A673 (cell line): ENCODE measurements at regions not wholly inside any gene's neighbourhood (a gene's known extent, or its start where the extent isn't known, plus 50 kb on each side); places are given as distances from the start of the nearest gene placed in this dataset.

Experiments
- BruUV-seq: library from RNA; stranded (reverse); fragments of 400-500 nt; replicated peaks from 2 replicates; lab custom pipeline; 2021; lab: Mats Ljungman, UMichigan
- CTCF ChIA-PET: fragments of 300-600 bp; sonication (Branson Sonifier 250); formaldehyde crosslinking; loops from one replicate; lab custom pipeline; 2022; ENCODE audit warnings: antibody characterized with exemption; lab: Charles Lee
- POLR2A ChIA-PET: fragments of 300-600 bp; sonication (Branson Sonifier 250); formaldehyde crosslinking; loops from one replicate; lab custom pipeline; 2022; ENCODE audit warnings: antibody characterized with exemption; ENCODE audit not compliant: low non-redundant PET; lab: Charles Lee
- DNase-seq: peaks from one replicate; pipeline ENCODE4 v3.0.0-alpha.2; 2015; ENCODE audit warnings: low spot score
- H3K27ac ChIP-seq: fragments of 200-600 bp; sonication (generic); 2 replicates; pipeline ENCODE4 v1.5.1; 2016; ENCODE audit warnings: mixed run types, low read depth, mild to moderate bottlenecking, mixed read lengths, antibody characterized with exemption, low read length; ENCODE audit not compliant: poor library complexity, severe bottlenecking
- H3K27me3 ChIP-seq: fragments of 200-600 bp; sonication (generic); replicated peaks from 2 replicates; pipeline ENCODE4 v1.6.1; 2017; ENCODE audit warnings: mixed run types, low read depth, mild to moderate bottlenecking, mixed read lengths, antibody characterized with exemption, low read length; ENCODE audit not compliant: insufficient read depth, poor library complexity
- H3K36me3 ChIP-seq: fragments of 200-600 bp; sonication (generic); 2 replicates; pipeline ENCODE4 v1.6.1; 2016; ENCODE audit warnings: mixed run types, mild to moderate bottlenecking, mixed read lengths, antibody characterized with exemption, low read length; ENCODE audit not compliant: insufficient read depth, poor library complexity, severe bottlenecking
- H3K4me1 ChIP-seq: fragments of 200-600 bp; sonication (generic); 2 replicates; pipeline ENCODE4 v1.6.1; 2017; ENCODE audit warnings: mixed run types, mild to moderate bottlenecking, mixed read lengths, antibody characterized with exemption, low read length; ENCODE audit not compliant: insufficient read depth, poor library complexity, severe bottlenecking
- H3K4me3 ChIP-seq: fragments of 200-600 bp; sonication (generic); 2 replicates; pipeline ENCODE4 v1.5.1; 2016; ENCODE audit warnings: low read depth, mixed run types, mild to moderate bottlenecking, mixed read lengths, low read length; ENCODE audit not compliant: poor library complexity, severe bottlenecking
- H3K9me3 ChIP-seq: fragments of 200-600 bp; sonication (generic); 2 replicates; pipeline ENCODE4 v1.6.1; 2016; ENCODE audit warnings: mixed run types, low read depth, mild to moderate bottlenecking, mixed read lengths, antibody characterized with exemption, low read length; ENCODE audit not compliant: poor library complexity, severe bottlenecking
- EZH2 ChIP-seq: fragments of 200-600 bp; sonication (generic); IDR thresholded peaks from 2 replicates; pipeline ENCODE4 v1.6.1; 2017; ENCODE audit warnings: borderline replicate concordance, low read depth, mild to moderate bottlenecking, mixed read lengths, antibody characterized with exemption, low read length; ENCODE audit not compliant: poor library complexity, severe bottlenecking
- intact Hi-C: fragments of 100-400 bp; cut with micrococcal nuclease; formaldehyde crosslinking; loops from one replicate; pipeline ENCODE4 v1.10.0; 2022; ENCODE audit not compliant: unreplicated experiment
- TF ChIP-seq, protein P1 (sequence below): fragments of 300-800, 200-600 bp; sonication (generic); conservative IDR thresholded peaks from 2 replicates; pipeline ENCODE4 v1.5.1; 2017; ENCODE audit warnings: low read depth, mild to moderate bottlenecking, antibody characterized with exemption, low read length, moderate library complexity, mixed read lengths

DNA sequence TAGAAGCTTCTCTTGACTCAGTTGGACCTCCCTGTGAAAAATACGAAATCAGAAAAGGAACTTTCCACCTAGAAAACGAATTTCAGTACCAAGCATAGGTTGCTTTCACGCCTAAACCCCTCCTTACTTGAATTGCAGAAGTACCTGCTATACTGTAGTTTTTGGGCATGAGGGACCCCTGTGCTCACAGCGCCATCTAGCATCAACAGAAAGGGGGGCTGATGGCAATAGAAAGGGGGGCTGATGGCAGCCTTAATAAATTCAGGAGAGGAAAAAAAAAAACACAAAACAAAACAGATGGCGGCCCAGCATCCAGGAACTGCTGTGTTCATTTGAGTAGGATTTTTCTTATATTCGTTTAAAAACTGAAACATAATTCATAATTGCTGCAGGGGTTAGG, 96.7 kb downstream of the NPAP1 start:
- DNase-seq = no peak
- BruUV-seq = no TSS peak
- Histone ChIP-seq H3K9me3 (peaks cover 24% of the 10 kb centered on the region), H3K36me3 (no peaks in the 10 kb centered on the region), H3K27me3 (no peaks in the 10 kb centered on the region), H3K4me3 (no peak overlapping the region), H3K27ac (no peak overlapping the region), H3K4me1 (no peaks in the 10 kb centered on the region)
- no peak for TF ChIP-seq EZH2
- TF ChIP-seq, protein P1, sequence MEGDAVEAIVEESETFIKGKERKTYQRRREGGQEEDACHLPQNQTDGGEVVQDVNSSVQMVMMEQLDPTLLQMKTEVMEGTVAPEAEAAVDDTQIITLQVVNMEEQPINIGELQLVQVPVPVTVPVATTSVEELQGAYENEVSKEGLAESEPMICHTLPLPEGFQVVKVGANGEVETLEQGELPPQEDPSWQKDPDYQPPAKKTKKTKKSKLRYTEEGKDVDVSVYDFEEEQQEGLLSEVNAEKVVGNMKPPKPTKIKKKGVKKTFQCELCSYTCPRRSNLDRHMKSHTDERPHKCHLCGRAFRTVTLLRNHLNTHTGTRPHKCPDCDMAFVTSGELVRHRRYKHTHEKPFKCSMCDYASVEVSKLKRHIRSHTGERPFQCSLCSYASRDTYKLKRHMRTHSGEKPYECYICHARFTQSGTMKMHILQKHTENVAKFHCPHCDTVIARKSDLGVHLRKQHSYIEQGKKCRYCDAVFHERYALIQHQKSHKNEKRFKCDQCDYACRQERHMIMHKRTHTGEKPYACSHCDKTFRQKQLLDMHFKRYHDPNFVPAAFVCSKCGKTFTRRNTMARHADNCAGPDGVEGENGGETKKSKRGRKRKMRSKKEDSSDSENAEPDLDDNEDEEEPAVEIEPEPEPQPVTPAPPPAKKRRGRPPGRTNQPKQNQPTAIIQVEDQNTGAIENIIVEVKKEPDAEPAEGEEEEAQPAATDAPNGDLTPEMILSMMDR = no peak
- ChIA-PET CTCF (no interaction called here), POLR2A (no interaction called here)
- intact Hi-C loops = loop anchor here (10.0 kb wide), 1 partner anchor 1323 kb away; no protein-coding TSS in a partner anchor

DNA sequence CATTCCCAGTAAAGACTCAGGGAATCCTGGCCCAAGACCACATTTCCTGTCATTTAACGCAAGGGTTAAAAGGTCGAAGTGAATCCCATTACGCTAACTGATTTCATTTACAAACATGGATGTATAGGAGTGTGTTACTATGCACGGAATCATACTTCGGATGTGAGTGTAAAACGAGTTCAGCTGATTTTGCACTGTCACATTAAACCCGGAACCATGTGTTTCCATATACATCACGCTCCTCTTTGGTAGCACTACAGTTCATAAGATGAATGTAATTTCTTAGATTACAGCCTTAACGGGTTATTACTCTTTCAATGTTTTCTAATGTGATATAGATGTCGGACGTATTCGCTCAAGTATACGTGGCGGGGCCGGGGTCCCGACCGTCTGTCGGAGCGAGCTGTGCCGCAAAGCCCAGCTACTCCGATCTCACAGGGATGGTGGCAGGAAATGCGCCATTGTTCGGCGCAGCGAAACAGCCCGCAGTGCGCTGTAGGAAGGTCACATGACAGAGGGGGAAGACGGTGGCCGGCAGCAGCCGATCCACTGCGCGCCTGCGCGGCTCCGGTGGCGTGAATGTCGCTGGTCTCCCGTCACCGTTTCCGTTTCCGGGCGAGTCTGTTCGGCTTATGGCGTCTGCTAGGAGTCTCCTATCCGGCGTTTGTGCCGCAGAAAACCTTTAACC, 97.3 kb downstream of the NPAP1 start:
- Histone ChIP-seq H3K4me1 (no peaks in the 10 kb centered on the region), H3K27ac (no peak overlapping the region), H3K9me3 (peaks cover 26% of the 10 kb centered on the region), H3K27me3 (no peaks in the 10 kb centered on the region), H3K4me3 (no peak overlapping the region), H3K36me3 (no peaks in the 10 kb centered on the region)
- BruUV-seq = no TSS peak
- intact Hi-C loops = loop anchor here (10.0 kb wide), 1 partner anchor 1322 kb away; no protein-coding TSS in a partner anchor
- TF ChIP-seq, protein P1 = no peak
- no peak for TF ChIP-seq EZH2
- ChIA-PET POLR2A (no interaction called here), CTCF (no interaction called here)
- DNase-seq = no peak

DNA sequence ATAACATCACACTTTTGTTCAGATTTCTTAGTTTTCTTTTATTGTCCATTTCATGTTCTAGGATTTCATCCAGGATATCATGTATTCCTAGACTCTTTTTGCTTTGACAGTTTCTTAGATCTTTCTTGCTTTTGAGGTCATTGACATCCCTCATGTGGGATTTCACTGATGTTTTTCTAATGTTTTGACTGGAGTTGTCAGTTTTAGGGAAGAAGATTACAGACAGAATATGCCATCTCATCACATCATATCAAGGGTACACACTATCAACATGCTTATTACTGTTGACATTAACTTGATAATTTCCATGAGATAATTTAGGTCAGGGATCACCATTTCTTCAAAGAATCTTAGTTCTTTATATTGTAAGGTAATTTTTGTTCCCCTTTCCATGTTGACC, 101.7 kb downstream of the NPAP1 start:
- H3K27me3 ChIP-seq = no peaks in the 10 kb centered on the region
- ChIA-PET CTCF (no interaction called here), POLR2A (no interaction called here)
- no peaks in the 10 kb centered on the region for H3K4me1 ChIP-seq
- no peak for DNase-seq
- no peak overlapping the region for H3K4me3 ChIP-seq
- BruUV-seq = no TSS peak
- H3K27ac ChIP-seq = no peak overlapping the region
- intact Hi-C loops = loop anchor here (10.0 kb wide), 1 partner anchor 1317 kb away; no protein-coding TSS in a partner anchor
- peaks cover 26% of the 10 kb centered on the region for H3K9me3 ChIP-seq
- H3K36me3 ChIP-seq = no peaks in the 10 kb centered on the region
- TF ChIP-seq, protein P1 = no peak
- TF ChIP-seq EZH2 = no peak
